Erythroblast (primary cell): ENCODE measurements at regions not wholly inside any gene's neighbourhood (a gene's known extent, or its start where the extent isn't known, plus 50 kb on each side); places are given as distances from the start of the nearest gene placed in this dataset.

Source experiments
- GATA1 ChIP-seq: IDR thresholded peaks from 2 replicates; pipeline ENCODE4 v1.6.1; 2011; ENCODE audit warnings: low read depth, mild to moderate bottlenecking, control low read depth, low read length, moderate library complexity
- POLR2A ChIP-seq: IDR thresholded peaks from 2 replicates; pipeline ENCODE4 v1.6.1; 2011; ENCODE audit warnings: mild to moderate bottlenecking, low read length

DNA sequence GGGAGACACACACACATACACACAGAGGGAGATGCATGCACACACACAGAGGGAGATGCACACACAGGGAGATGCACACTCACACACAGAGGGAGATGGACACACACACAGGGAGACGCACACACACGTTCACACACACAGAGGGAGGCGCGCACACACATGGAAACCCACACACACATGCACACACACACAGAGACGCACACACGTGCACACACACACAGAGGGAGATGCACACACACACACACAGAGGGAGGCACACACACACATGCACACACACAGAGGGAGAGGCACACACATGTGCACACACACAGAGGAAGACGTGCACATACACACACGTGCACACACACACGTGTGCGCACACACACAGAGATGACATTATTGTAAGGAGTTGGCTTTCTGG is 79.1 kb downstream of the HMX1 start:
- no peak for TF ChIP-seq POLR2A
- no peak for TF ChIP-seq GATA1
